NCI-H2227 (cell line): ENCODE measurements at regions not wholly inside any gene's neighbourhood (a gene's known extent, or its start where the extent isn't known, plus 50 kb on each side); places are given as distances from the start of the nearest gene placed in this dataset.
"Not testable (repeated sequence)": the region's sequence is repeated elsewhere in the genome, so short reads cannot be mapped to it uniquely, and the experiment has no call there.

Experiments used
- DNase-seq: peaks from one replicate; lab custom pipeline; 2025; ENCODE audit not compliant: unreplicated experiment; lab: John Stamatoyannopoulos, UW

GRCh38 chr16:5756969-5757368, 659.4 kb upstream of the EEF2KMT start:
- DNase-seq = peak; percentile 29

GRCh38 chr16:5753381-5753780, 655.8 kb upstream of the EEF2KMT start:
- DNase-seq = no peak

DNA sequence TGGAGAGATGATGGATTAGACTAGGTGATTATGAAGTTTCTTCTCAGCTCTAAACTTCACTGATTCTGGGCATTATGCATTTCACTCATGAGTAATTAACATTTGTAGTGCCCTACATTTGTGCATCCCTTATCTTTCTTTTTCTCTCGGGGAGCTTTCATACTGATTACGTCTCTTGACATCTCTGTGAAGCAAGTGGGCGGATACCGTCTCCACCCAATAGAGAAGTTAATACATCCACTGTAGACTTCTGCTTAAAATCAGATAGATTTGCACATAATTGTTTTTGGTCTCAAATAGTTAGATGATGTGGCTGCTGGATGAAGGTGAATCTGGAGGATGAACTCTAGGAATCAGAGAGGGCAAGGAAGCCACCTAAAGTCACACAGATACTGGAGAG, 653.6 kb upstream of the EEF2KMT start:
- DNase-seq = no peak

DNA sequence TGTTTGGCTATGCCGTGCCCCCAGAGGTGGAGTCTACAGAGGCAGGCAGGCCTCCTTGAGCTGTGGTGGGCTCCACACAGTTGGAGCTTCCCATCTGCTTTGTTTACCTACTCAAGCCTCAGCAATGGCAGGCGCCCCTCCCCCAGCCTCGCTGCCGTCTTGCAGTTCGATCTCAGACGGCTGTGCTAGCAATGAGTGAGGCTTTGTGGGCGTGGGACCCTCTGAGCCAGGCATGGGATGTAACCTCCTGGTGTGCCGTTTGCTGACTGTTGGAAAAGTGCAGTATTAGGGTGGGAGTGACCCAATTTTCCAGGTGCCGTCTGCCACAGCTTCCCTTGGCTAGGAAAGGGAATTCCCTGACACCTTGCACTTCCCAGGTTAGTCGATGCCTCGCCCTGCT, 652.8 kb upstream of the EEF2KMT start:
- DNase-seq = not testable (repeated sequence)

DNA sequence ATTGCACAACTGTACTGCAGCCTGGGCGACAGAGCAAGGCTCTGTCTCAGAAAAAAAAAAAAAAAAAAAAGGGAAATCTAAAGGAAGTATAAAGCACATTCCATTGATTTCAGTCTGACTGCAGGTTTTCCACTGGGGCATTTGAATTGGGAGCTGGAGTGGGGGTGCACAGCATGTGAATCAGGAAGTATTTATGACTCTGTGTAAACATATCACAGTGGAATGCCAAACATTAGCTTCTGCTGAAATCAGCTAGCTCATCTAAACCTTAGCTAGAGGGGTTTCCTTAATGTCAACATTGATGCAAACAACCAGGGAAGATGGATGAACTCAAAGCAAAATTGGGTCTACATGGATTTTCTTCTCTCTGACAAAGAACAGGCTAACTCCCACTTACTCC, 641.0 kb upstream of the EEF2KMT start:
- no peak for DNase-seq

DNA sequence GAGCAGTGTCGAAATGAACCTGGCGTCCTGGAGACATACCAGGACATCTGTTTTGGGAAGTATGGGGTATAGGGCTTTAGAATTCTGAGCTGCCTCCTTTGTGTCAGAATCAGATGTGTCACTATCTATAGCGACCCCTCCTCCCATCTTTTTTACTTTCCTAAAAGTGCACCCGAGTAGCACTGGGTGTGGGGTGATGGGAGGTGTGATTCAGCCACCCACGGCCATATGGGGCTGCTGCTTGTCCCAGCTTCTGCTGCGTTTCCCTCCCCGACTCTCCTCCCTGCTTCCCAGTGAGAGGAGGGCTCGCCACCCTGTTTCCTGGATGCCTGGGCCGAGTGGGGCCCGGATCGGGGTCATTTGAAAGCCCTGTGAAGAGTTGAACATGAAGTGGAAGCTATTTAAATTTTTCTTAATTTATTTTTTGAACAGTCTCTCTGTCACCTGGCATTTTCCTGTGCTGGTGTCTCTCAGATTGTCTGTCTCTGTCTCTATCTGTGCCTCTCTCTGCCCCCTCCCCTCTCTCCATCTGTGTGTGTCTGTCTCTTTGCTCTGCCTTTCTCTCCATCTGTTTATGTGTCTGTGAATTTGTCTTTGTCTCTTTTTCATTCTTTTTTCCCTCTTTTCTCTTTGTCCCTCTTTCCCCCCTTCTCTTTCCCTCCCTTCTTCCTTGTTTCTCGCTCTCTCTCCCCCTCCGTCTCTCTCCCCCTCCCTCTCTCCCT, 638.8 kb upstream of the EEF2KMT start:
- no peak for DNase-seq

- DNase-seq = no peak
These were observed 637.8 kb upstream of the EEF2KMT start for GRCh38 chr16:5735444-5735843.

- DNase-seq = no peak
These were observed 633.2 kb upstream of the EEF2KMT start for GRCh38 chr16:5730783-5731182.

DNA sequence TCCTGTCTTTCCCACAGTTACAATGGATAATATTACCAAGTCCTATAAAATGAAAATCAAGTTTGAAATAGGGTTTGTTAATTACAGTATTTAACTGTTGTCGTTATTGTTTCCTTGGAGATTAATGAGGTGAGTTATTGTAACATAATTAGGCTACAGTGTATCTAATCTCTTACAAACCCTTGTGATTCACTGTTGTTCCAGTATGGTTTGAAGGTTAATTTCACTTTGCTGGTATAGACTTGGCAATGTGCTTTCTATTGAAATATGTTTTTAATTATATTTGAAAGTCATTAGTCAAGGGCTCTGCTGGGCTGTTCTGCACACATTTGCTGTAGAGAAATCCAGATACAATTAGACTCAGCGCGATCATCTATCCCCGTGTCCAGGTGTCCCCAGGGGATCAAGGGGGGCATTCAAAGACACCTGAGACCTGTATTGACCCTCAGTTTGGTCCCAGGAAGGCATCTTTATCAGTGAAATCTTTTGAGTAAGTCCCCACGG, 624.6 kb upstream of the EEF2KMT start:
- DNase-seq = no peak

- no peak for DNase-seq
These were observed 617.6 kb upstream of the EEF2KMT start for GRCh38 chr16:5715155-5715554.

DNA sequence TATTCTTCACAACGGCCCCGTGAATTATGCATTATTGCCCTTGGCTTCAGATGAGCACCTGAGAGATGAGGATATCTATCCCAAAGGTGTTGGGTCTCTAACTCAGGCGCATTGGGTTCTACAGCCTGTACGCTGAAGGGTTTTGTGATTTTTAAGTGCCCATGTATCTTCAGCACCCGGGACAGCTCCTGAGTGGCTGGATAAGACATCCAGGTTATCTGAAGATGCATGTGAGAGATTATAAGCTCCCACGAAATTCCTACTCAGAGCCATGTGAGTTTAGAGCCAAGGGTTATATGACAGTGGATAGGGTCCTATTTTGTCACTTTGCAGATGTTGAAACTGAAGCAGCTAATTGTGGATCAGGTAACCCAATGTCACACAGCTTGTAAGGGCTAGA, 612.3 kb upstream of the EEF2KMT start:
- DNase-seq = no peak

DNA sequence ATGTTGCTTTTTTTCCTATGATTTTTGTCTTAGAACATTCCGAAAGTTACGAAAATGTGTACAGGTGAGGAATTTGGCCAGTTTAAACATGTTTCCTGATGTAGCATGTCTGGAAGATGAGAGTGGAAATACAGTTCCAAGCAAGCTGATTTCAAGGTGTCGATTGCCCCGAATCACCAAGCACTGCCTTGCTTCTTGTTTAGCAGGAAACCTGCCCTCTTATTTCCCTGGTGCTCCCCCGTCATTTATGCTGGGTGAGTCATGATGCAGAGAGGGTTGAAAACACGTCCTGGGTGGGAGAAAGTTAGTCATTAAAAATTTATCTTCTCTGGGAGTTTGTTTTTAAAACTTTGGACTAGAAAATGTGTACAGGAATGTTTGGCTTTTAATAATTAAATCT, 608.6 kb upstream of the EEF2KMT start:
- no peak for DNase-seq

GRCh38 chr16:5704271-5704670, 606.7 kb upstream of the EEF2KMT start:
- DNase-seq = no peak

- DNase-seq = no peak
These were observed 595.8 kb upstream of the EEF2KMT start for GRCh38 chr16:5693426-5693825.

- no peak for DNase-seq
These were observed 584.4 kb upstream of the EEF2KMT start for GRCh38 chr16:5681966-5682365.

DNA sequence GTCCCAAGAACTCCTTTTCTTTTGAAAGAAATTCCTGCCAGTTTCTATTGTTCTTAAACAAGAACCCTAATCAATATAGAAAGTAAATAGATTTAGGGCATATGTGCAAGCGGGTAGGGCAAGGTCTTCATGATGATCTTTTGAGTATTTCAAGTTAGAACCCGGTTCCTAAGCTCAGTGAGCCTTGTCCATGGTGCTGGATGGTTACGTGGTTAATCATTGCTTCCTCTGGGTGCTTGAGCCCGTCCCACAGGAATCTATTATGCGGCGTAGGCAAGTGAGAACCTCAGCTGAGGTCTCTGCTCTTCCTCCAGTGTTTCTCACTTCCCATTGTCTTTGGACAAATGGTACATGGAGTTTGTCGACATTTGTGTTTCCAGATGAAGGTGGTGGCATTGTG, 580.8 kb upstream of the EEF2KMT start:
- no peak for DNase-seq

DNA sequence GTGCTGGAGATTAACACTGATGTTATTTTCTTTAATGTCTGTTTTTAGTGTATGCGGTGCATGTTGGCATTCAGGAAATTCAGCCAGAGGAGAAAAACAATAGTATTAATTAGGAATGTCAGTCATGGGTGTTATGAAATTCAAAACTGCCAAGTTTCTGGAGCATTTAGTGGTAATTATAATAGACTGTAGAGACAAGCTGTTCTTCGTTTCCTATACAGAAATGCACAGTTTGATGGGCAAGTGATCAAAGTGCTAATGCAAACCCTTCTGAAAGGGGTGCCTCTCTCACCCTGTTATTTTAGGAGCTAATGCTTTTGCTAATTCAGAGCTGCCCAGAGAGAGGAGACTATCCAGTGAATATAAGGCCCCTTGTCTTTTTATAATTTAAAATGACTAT, 573.8 kb upstream of the EEF2KMT start:
- DNase-seq = no peak

DNA sequence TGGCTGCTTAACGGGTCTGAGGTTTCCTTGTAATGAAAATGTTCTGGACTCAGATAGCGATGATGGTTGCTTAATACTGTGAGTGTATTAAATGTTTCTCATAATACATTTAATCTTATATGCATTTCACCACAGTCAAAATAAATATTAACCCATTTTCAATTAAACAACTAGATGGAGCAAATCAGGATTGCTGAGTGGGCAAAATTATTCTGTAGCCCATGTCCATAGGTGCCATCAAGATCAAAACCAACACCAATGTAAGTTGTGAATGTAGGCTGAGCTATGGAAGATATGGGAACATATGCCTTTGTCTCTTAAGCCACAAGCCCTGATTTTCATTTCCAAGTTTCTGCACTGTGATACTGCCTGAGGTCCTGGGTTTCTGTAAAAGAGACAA, 572.6 kb upstream of the EEF2KMT start:
- no peak for DNase-seq

- peak; percentile 23 for DNase-seq
These were observed 571.0 kb upstream of the EEF2KMT start for GRCh38 chr16:5668553-5668952.

DNA sequence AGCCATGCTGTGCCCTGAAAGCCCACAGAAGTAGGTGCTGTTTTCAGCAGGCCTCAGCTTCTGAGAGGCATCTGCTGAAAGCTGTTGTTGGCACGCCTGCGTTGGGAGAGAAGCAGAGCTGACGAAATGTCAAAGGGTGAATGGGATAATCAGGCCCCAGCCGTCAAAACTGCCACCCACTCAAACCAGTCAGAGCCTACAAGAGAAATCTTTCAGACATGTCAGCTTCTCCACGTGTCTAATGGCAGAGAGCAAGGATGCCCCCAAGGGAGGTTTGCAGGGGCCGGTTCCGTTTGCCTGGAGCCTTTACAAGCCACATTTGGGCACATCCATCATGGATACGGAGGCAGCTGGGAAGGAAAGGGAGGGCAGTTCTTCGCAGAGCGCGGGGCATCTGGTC, 568.2 kb upstream of the EEF2KMT start:
- peak; percentile 40 for DNase-seq

DNA sequence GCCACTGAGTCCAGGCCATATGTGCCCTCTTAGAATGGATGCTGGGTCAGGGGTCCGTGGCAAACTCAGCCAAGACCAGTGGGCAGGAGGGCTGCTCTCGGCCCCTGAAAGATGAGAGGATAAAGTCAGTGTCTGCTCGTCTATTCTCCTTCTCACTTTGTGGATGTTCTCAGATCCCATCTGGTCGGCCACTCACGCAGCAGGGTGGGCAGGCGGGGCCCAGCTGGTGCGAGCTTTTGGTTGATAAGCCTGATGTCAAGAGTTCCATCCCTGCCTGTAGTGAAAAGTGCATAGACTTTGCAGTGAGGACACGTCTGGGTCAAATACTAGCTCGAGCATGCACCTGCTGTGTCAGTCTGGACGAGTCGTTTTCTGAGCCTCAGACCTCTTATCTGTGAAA, 556.2 kb upstream of the EEF2KMT start:
- no peak for DNase-seq

DNA sequence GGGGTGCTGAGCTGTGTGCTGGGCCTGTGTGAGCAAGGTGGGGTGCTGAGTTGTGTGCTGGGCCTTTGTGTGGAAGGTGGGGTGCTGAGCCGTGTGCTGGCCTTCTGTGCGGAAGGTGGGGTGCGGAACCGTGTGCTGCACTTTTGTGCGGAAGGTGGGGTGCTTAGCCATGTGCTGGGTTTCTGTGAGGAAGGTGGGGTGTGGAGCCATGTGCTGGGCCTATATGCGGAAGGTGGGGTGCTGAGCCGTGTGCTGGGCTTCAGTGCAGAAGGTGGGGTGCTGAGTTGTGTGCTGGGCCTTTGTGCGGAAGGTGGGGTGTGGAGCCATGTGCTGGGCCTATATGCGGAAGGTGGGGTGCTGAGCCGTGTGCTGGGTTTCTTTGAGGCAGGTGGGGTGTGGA, 555.4 kb upstream of the EEF2KMT start:
- DNase-seq = no peak
